ENCODE measurements at regions not wholly inside any gene's neighbourhood (a gene's known extent, or its start where the extent isn't known, plus 50 kb on each side); places are given as distances from the start of the nearest gene placed in this dataset.

DNA sequence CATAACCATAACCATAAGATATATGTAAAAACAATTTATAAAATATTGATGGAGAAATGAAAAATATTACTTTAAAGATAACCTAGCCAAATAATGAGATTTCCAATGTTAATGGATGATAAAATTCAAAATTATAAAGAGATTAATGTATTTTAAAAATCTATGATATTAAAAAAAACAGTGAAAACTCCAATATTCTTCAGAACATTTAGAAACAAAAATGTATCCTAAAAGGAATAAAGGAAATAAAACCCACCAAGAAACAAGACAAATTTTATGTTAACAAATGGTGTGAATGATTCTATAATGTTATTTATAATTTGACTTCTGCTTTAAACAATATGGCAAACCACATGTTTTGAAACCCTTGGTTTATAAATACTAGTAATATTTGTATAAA, 1587.8 kb downstream of the PCDH9 start:
- TF ChIP-seq, protein P1, sequence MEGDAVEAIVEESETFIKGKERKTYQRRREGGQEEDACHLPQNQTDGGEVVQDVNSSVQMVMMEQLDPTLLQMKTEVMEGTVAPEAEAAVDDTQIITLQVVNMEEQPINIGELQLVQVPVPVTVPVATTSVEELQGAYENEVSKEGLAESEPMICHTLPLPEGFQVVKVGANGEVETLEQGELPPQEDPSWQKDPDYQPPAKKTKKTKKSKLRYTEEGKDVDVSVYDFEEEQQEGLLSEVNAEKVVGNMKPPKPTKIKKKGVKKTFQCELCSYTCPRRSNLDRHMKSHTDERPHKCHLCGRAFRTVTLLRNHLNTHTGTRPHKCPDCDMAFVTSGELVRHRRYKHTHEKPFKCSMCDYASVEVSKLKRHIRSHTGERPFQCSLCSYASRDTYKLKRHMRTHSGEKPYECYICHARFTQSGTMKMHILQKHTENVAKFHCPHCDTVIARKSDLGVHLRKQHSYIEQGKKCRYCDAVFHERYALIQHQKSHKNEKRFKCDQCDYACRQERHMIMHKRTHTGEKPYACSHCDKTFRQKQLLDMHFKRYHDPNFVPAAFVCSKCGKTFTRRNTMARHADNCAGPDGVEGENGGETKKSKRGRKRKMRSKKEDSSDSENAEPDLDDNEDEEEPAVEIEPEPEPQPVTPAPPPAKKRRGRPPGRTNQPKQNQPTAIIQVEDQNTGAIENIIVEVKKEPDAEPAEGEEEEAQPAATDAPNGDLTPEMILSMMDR (IDR thresholded peaks at IDR 0.05): no peak
- TF ChIP-seq POLR2AphosphoS5 (IDR thresholded peaks at IDR 0.05): no peak

All from gastroesophageal sphincter (tissue), 3 donors.